HepG2 (cell line): ENCODE measurements at regions not wholly inside any gene's neighbourhood (a gene's known extent, or its start where the extent isn't known, plus 50 kb on each side); places are given as distances from the start of the nearest gene placed in this dataset.

Experiments used
- HDAC6 ChIP-seq: fragments of 200-600 bp; sonication (generic); IDR thresholded peaks from 2 replicates; pipeline ENCODE4 v1.7.0; 2017; ENCODE audit warnings: mild to moderate bottlenecking, antibody characterized with exemption, low read length, low read depth
- HHEX ChIP-seq: IDR thresholded peaks from 2 replicates; pipeline ENCODE4 v1.6.1; 2016; ENCODE audit warnings: control low read depth
- U2AF2 ChIP-seq: fragments of 200-400 bp; formaldehyde crosslinking; IDR thresholded peaks from 2 replicates; pipeline ENCODE4 v1.6.1; 2017; ENCODE audit warnings: low read depth, mild to moderate bottlenecking, low read length
- ZNF432 ChIP-seq: sonication (generic); formaldehyde crosslinking; IDR thresholded peaks from 2 replicates; pipeline ENCODE4 v1.5.0; 2020; ENCODE audit warnings: missing genetic modification reagents, mild to moderate bottlenecking, borderline replicate concordance
- TF ChIP-seq, protein P1 (sequence below): sonication (generic); formaldehyde crosslinking; IDR thresholded peaks from 2 replicates; pipeline ENCODE4 v1.4.0; 2020; ENCODE audit warnings: mild to moderate bottlenecking, missing genetic modification reagents
- TF ChIP-seq, protein P2 (sequence below): sonication (generic); formaldehyde crosslinking; IDR thresholded peaks from 2 replicates; pipeline ENCODE4 v1.5.0; 2020; ENCODE audit warnings: mild to moderate bottlenecking, missing genetic modification reagents, borderline replicate concordance
- TF ChIP-seq, protein P3 (sequence below): sonication (generic); formaldehyde crosslinking; IDR thresholded peaks from 2 replicates; pipeline ENCODE4 v1.4.0; 2020; ENCODE audit warnings: missing genetic modification reagents

DNA sequence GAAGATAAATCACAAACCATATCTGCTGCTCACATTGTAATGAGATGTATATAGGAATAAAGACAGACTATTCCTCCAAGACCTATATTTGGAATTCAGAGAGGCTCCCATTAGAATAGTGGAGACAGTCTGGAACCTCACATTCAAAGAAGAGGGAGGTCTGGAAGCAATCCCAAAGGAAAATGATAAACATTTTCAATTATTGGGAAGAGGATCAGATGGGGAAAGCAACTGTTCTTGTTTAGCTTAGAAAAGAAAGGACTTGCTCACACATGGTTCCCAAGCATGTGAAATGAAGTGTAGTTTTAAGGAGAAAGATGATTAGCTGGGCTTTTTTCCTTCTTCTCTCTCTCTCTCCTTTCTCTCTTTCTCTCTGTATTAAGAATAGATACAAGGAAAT lies 193.0 kb upstream of the LMNTD1 start (continued):
- TF ChIP-seq, protein P1, sequence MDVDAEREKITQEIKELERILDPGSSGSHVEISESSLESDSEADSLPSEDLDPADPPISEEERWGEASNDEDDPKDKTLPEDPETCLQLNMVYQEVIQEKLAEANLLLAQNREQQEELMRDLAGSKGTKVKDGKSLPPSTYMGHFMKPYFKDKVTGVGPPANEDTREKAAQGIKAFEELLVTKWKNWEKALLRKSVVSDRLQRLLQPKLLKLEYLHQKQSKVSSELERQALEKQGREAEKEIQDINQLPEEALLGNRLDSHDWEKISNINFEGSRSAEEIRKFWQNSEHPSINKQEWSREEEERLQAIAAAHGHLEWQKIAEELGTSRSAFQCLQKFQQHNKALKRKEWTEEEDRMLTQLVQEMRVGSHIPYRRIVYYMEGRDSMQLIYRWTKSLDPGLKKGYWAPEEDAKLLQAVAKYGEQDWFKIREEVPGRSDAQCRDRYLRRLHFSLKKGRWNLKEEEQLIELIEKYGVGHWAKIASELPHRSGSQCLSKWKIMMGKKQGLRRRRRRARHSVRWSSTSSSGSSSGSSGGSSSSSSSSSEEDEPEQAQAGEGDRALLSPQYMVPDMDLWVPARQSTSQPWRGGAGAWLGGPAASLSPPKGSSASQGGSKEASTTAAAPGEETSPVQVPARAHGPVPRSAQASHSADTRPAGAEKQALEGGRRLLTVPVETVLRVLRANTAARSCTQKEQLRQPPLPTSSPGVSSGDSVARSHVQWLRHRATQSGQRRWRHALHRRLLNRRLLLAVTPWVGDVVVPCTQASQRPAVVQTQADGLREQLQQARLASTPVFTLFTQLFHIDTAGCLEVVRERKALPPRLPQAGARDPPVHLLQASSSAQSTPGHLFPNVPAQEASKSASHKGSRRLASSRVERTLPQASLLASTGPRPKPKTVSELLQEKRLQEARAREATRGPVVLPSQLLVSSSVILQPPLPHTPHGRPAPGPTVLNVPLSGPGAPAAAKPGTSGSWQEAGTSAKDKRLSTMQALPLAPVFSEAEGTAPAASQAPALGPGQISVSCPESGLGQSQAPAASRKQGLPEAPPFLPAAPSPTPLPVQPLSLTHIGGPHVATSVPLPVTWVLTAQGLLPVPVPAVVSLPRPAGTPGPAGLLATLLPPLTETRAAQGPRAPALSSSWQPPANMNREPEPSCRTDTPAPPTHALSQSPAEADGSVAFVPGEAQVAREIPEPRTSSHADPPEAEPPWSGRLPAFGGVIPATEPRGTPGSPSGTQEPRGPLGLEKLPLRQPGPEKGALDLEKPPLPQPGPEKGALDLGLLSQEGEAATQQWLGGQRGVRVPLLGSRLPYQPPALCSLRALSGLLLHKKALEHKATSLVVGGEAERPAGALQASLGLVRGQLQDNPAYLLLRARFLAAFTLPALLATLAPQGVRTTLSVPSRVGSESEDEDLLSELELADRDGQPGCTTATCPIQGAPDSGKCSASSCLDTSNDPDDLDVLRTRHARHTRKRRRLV (CRISPR knock-in tag), result no peak
- TF ChIP-seq HDAC6 (no peak), HHEX (CRISPR knock-in tag) (no peak), U2AF2 (no peak), ZNF432 (no peak)
- TF ChIP-seq, protein P2, sequence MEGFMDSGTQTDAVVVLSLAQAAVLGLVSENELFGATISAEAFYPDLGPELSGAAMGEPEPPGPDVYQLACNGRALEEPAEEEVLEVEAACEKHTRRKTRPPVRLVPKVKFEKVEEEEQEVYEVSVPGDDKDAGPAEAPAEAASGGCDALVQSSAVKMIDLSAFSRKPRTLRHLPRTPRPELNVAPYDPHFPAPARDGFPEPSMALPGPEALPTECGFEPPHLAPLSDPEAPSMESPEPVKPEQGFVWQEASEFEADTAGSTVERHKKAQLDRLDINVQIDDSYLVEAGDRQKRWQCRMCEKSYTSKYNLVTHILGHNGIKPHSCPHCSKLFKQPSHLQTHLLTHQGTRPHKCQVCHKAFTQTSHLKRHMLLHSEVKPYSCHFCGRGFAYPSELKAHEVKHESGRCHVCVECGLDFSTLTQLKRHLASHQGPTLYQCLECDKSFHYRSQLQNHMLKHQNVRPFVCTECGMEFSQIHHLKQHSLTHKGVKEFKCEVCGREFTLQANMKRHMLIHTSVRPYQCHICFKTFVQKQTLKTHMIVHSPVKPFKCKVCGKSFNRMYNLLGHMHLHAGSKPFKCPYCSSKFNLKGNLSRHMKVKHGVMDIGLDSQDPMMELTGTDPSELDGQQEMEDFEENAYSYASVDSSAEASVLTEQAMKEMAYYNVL (CRISPR knock-in tag), result no peak
- TF ChIP-seq, protein P3, sequence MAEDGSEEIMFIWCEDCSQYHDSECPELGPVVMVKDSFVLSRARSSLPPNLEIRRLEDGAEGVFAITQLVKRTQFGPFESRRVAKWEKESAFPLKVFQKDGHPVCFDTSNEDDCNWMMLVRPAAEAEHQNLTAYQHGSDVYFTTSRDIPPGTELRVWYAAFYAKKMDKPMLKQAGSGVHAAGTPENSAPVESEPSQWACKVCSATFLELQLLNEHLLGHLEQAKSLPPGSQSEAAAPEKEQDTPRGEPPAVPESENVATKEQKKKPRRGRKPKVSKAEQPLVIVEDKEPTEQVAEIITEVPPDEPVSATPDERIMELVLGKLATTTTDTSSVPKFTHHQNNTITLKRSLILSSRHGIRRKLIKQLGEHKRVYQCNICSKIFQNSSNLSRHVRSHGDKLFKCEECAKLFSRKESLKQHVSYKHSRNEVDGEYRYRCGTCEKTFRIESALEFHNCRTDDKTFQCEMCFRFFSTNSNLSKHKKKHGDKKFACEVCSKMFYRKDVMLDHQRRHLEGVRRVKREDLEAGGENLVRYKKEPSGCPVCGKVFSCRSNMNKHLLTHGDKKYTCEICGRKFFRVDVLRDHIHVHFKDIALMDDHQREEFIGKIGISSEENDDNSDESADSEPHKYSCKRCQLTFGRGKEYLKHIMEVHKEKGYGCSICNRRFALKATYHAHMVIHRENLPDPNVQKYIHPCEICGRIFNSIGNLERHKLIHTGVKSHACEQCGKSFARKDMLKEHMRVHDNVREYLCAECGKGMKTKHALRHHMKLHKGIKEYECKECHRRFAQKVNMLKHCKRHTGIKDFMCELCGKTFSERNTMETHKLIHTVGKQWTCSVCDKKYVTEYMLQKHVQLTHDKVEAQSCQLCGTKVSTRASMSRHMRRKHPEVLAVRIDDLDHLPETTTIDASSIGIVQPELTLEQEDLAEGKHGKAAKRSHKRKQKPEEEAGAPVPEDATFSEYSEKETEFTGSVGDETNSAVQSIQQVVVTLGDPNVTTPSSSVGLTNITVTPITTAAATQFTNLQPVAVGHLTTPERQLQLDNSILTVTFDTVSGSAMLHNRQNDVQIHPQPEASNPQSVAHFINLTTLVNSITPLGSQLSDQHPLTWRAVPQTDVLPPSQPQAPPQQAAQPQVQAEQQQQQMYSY (CRISPR knock-in tag), result no peak
- TF ChIP-seq, all 625 proteins: peak for 0
